ENCODE measurements at regions not wholly inside any gene's neighbourhood (a gene's known extent, or its start where the extent isn't known, plus 50 kb on each side); places are given as distances from the start of the nearest gene placed in this dataset.
A peak's percentile ranks its signal among the peaks of the same experiment; 100 is the strongest.
"Not testable (repeated sequence)": the region's sequence is repeated elsewhere in the genome, so short reads cannot be mapped to it uniquely, and the experiment has no call there.

DNA sequence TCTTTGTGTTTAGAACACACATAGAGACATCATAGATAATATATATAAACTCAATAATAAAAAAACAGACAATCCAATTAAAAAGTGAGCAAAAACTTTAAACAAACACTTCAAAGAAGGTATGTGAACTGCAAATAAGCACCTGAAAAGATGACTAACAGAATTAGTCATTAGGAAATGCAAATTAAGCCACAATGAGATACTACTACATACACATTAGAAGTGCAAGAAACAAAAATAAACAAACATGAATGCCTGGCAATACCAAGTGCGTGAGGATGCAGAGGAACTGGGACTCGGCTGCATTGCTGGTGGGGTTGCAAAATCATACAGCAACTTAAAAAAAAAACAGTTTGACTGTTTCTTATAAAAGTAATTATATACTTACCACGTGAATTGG is 799.0 kb downstream of the KCNJ2 start:
- no peak for DNase-seq

DNA sequence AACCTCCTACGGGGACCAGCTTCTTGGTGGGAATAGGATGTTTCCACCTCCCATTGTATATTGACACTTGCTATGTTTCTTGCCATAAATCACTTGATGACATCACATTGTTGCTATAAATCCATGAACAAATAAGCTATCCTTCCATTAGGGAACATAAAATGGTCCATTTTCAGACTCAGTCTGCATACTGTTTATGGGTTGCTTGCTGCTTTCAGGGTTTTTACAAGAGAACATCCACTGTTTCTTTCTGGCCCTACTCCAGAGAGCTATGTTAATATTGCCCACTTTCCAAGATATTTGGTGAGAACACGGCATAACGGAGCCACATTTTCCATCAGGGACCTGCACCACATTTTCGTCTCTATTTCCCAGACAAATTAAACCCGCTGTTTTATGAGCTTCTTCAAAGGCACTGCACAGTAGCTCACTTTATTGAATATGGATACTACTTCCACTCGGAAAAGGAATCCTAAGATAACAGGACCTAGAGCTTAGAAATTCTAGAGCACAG is 800.2 kb downstream of the KCNJ2 start:
- no peak for DNase-seq

DNA sequence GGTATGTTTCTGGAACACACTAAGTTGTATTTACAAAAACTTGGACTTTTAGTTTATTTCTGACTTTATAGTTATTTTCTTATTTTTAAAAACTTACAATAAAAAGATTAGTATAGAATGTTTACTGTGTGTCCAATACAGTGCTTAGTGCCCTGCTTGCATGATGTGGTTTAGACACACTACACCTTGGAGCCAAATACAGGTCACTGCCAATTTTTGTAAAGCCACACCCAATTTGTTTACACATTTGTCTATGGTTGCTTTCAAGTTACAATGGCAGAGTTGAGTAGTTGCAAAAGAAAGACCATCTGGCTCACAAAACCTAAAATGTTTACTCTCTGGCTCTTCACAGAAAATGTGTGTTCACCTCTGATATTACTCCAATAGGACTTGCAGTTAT is 807.1 kb downstream of the KCNJ2 start:
- no peak for DNase-seq

DNA sequence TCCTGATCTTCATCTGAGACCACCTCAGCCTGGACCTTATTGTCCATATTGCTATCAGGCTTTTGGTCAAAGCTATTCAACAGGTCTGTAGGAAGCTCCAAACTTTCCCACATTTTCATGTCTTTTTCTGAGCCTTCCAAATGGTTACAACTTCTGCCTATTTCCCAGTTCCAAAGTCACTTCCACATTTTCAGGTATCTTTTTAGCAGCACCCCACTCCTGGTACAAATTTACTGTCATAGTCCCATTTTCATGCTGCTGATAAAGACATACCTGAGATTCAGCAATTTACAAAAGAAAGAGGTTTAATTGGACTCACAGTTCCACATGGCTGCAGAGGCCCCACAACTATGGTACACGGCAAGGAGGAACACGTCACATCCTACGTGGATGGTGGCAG is 815.5 kb downstream of the KCNJ2 start:
- DNase-seq = no peak

DNA sequence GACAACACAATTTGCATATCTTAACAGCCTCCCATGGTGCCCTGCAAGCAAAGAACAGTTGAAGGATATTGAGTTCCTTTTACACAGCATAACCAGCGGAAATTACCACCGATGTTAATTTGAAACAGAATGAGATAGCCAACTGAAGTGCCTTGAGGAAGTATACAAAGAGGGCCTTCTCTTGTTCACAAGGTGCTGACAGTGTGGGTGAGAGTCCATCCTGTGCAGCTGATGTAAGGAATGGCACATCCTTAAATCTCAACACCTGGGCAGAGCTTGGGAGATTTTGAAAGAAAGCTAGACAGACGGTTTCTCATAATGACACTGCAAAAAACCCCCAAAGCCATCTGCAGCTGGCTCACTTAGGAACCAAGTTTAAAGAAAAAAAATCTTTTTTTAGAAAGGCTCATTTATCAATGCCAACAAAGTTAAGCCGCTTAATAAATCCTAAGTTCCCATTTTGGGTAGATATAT is 818.6 kb downstream of the KCNJ2 start:
- DNase-seq = no peak

DNA sequence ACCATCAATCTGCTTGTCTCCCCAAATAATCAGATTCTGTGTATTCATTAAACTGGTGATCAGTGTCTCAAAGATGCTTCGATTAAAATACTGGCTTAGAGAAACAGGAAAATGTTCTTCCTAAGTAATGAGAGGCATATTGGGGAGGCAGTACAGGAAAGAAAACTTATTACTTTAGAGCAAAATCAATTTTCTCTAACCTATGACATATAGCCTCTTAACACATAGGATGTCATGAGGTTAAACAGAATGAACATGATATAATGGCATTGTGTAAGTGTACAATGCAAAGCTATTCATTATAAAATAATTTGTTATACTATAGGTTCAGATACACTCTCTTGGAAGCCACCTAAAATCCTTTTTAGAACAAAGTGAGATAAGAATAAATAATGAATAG is 819.3 kb downstream of the KCNJ2 start:
- no peak for DNase-seq

DNA sequence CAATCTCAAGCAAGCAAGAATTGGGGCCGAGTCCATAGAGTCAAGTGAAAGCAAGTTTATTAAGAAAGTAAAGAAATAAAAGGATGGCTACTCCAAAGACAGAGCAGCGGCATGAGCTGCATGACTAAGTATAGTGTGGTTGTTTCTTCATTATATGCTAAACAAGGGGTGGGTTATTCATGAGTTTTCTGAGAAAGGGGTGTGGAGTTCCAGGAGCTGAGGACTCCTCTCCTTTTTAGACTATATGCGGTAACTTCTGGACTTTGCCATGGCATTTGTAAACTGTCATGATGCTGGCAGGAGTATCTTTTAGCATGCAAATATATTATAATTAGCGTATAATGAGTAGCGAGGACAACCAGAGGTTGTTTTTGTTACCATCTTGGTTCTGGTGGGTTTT is 819.9 kb downstream of the KCNJ2 start:
- no peak for DNase-seq

DNA sequence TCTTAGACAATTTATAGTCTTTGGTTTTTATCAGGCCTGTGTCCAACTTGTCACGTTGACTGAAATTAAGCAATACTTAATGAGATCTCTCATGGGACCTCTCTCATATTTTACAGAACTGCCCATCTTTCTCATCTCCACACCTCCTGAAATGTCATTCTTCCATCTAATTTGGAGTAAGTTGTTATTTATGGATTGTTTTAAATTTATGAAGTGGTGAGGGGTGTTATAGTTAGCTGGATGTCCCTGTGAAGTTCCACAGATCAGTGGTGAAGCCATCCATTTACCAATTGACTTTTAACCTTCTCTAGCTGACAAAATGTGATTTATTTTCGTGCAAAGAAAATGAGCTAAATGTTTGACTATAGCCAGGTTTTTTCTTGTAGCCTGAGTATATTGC is 824.9 kb downstream of the KCNJ2 start:
- DNase-seq = no peak

DNA sequence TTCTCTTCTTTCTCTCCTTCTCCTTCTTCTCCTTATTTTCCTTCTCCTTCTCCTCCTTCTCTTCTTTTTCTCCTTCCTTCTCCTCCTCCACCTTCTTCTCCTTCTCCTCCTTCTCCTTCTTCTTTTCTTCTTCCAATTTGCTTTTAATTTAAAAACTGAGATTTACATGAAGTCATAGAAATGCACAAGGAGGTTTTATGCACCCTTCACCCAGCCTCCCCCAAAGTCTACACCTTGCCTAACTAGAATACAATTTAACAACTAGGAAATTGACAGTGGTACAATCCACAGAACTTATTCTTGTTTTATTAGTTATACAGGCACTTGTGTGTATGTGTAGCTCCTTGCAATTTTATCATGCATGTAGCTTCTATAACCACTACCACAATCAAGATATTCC is 826.7 kb downstream of the KCNJ2 start:
- no peak for DNase-seq

DNA sequence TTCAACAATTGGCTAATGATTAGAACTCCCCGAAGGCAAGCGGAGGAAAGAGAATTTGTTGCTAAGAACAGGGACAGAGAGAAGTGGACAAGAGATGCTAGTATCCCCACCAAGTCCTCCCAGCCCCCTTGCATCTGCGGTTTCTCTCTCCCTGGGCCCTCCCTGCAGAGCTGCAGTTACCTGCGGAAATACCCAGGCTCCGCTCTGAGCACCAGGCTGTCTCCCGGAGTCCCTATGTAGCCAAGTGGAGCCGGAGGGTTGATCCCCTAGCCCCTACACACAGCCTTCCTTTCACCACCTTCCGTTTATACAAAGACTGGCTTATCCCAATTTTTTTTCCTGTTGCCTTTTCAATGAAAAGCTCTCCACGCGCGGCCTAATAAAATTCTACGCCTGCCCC is 834.4 kb downstream of the KCNJ2 start:
- no peak for DNase-seq

DNA sequence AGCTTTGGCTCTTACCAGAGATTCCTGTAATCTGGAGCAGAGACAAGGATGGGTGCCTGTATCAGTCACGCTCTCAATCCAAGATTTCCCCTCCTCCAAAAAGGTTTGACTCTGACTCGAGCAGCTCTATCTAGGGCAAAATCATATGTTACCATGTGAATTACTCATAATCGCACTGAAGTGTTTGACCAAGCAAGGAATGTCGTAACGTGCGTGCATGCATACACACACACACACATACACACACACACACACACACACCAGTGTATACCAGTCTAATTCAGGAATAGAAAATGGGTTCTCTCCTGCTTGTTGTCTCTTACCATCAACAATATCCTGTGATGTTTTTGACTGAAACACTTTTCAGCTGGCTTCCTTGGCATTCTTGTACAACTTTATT is 835.1 kb downstream of the KCNJ2 start:
- DNase-seq = no peak

DNA sequence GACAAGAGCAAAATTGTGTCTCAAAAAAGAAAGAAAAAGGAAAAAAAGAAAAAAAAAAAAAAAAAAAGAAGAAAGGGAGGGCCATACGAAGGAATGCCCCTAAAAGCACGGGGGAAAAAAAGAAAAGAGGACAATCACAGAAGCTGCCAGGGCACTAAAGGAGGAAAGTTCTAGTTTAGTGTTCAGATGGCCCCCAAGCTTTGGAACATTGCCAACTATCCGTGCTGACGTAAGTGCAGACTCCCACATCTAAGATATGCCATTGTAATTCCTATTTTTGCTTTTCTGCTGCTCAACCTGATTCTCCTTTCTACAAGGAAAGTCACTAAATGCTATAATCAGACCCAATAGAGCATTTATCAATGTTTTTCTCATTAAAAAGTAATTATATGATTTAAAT is 842.1 kb downstream of the KCNJ2 start:
- DNase-seq = no peak

DNA sequence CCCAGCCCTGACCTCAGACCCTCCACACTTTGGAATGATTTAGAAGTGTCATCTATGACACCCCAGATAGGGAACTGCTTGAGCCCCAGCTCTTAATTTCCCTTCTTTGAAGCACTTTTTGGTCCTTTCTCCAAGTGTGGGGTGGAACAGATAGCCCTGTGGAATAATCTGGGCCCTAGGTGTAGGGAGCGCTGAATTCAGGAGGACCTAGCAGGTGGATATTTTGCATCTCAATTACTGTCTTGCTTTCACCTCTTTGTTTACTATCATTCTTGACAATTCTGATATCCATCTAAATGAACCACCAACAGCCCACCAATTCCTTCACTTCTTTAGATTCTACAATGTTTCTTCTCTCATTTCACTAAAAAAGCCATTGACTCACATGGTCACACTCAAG is 850.4 kb downstream of the KCNJ2 start:
- no peak for DNase-seq

DNA sequence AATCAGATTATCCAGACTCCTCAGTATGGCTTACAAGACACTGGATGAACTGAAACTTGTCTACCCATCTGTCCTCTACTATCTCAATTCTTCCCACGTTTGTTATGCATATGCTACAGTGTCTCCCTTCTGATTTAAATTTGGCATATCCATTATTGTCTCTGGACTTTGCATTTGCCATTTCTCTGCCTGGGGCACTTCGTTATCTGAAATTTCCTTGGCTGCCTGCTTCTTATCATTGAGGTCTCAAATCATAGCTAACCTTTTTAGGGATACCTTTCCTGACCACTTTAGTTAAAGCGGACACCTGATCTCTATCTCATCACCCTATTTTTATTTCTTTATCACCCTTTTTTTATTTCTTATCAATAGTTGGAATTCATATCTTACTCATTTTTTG is 853.4 kb downstream of the KCNJ2 start:
- no peak for DNase-seq

DNA sequence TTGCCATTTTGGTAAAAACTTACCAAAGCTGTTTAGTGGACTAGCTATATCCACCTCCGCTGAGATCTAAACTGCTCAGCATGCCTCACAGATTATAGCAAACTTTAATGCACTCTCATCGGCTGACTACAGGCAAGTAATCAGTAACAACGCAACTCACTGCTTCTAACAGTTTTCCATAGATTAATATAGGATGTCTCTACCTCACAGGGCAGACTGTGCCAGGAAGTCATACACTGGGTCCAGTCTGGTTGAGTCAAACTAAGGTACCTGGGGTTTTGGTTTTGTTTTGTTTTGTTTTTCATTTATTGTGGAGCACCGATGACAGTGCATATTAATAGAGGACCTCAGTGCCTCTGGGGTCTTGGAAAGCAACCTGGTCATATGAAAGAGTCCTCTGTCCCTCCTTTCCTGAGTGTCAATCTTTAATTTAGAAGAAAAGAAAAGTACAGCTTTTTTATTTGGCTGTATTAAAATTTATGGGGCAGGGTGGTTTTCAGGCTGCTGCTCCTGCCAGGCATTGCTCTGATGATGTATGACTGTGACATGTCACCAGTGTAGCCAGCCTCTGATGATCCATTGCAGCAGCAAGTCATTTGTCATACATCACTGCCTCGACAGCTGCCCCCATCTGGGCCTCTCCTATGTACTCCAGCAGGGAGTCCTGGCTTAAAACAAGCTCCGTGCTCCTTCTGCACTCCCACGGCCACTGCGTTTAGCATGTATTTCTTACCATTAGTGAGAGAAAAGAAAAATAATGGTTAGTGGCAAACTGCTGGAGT is 854.1 kb downstream of the KCNJ2 start:
- no peak for DNase-seq

DNA sequence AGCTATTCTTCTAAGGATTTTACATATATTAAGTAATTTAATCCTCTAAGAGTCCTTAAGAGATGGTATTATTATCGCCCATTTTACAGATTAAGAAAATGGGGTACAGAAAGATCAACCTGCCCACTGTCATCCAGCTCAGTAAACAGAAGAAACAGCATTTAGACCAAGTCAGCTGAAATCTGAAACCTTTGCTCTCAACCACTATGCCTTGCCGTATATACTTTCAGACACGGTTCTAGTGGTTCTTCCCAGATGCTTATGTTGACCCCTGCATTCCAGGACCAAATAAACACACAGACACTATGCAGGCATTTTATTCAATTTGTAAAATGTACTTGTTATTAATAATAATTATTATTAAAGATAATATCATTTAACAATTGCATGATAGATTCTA is 854.8 kb downstream of the KCNJ2 start:
- DNase-seq = no peak

DNA sequence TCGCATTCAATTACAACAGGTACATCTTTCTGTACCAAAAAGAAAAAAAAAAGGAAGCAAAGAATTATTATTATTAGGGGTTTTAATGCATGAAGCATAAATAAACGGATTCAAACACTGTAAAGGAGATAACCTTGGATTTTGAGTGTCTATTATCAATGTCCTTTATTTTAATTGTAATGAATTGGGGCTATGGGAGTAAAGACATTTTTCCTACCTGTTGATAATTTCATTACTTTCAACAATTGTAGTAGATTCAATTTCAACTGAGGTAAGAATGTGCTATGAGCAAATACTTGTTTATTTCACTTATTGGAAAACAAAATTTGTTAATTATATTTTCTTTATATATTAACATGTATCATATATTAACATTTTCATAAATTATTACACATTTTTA is 855.6 kb downstream of the KCNJ2 start:
- DNase-seq = no peak

DNA sequence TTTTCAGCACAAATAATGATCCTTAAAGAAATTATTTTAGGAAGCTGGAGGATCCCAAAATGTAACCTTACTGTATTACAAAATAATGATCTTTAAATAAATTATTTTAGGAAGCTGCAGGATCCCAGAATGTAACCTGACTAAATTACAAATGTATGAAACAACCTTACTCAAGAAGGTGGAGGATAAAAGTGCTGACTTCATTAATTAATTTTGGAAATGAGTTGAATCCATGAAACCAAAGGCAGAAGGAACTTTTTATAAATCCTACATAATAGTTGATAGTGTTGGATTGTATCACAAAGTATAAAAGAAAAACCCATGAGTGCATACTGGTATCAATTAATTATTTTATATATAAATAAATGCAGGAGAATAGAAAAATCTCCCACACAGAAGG is 859.9 kb downstream of the KCNJ2 start:
- DNase-seq = no peak

DNA sequence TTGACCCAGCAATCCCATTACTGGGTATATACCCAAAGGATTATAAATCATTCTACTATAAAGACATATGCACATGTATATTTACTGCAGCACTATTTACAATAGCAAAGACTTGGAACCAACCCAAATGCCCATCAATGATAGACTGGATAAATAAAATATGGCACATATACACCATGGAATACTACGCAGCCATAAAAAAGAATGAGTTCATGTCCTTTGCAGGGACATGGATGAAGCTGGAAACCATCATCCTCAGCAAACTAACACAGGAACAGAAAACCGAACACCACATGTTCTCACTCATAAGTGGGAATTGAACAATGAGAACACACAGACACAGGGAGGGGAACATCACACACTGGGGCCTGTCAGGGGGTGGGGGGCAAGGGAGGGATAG is 862.0 kb downstream of the KCNJ2 start:
- DNase-seq = not testable (repeated sequence)

DNA sequence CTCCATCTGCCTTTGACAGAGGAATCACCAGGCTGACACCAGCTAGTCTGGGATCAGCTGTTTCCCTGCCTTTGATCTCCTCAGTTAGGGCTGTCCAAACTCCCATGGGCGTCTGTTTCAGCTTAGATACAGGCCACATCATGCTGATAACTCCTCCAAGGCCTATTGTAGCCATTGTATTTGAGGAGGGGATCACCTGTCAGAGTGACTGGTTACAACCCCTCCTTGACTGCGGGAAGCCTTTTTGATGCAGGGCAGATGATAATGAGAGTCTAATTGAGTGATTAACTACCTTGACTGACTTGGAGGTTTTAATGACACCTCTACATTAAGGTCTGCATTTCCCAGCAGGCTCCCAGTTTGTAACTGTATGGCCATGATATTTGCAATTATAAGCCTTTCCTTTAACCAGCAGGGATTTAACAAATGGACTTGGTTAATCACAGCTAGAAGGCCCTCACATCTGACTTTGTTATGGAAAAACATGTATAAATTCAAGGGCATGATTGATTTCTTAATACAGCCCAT is 863.5 kb downstream of the KCNJ2 start:
- peak; percentile 77 for DNase-seq

DNA sequence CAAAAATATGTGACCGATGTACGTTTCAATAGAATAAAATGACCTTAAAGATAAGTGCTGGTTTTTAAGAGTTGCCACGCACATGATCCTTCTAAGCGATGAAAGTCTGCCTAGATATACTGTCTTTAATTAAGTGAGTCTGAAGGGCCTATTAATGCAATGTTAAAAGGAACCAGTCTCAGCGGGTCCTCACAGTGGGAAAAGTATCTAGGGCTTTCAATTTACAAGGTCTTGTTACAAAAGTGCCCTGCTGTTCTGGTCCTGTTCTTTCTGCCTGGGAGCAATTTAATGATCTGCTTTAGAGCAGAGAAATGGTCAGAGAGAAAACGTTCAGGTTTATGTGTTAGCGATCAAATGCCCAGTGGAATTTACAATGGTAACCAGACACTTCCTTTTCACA is 864.0 kb downstream of the KCNJ2 start:
- no peak for DNase-seq

DNA sequence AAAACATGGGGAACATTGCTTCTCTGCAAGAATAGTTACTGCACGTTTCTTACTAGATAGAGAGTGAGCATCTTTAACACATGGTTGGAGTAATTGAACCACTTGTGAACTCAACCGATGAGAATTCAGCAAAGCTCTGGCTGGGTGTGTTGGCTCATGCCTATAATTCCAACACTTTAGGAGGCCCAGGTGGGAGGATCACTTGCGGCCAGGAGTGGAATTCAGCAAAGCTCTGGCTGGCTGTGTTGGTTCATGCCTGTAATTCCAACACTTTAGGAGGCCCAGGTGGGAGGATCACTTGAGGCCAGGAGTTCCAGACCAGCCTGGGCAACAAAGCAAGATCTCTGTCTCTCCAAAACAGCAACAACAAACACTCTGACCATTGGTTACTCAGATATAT is 865.9 kb downstream of the KCNJ2 start:
- no peak for DNase-seq

DNA sequence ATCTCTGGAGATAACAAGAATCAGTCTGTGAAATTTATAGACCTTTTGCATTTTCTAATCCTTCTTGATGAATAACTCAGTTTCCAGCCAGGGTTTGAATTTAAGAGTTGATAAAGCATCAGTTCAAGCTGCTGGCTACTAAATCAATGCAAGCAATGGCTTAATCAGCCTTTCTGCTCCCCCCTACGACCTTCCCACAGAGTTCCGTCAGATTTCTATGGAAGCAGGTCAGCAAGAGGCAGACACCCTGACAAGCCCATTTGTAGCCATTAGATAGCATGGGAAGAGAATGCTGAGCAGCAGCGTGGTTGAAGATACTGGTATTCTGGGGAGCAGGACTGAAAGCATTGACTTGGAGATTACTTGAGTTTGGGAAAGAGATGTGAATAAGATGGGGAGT is 868.1 kb downstream of the KCNJ2 start:
- no peak for DNase-seq

DNA sequence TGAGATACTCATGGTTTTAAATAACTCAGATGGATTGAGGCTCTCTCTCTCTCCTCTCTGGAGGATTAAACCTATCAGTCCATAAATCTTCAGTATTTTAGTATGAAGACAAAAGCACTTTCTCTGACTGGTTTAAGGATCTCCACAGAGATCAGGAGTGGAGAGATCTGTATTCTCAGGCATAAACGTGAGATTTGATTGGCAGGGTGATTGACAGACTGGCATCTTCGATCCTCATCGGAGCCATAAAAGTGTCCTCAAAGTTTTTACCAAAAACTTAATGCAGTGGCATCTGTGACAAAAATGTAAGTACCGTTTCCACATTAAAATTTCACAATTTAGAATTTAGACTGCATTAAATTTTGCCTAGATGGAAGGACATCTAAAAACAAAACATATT is 870.1 kb downstream of the KCNJ2 start:
- no peak for DNase-seq

DNA sequence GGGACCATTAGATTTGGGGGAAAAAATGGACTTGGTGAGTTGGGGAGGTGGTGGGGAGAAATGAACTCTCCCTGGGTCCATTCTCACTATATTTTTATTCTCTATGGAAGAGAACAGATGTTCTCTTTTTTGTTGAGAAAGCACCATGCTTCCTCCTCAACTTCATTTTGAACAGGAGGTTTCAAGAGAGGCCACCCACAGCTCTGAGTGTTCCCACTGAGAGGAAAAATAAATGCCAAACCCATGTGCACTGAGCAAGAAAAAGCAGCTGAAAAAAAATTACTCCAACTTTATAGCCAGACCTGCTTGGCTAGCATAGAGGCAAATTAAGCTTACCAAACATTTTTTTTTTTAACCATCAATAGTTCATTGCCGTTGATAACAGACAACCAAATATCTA is 883.6 kb downstream of the KCNJ2 start:
- DNase-seq = no peak

All from NCI-H1436 treated with DMSO at 0.1 percent for 48 hours (cell line).